Right lobe of liver (tissue), 6 donors: ENCODE measurements at regions not wholly inside any gene's neighbourhood (a gene's known extent, or its start where the extent isn't known, plus 50 kb on each side); places are given as distances from the start of the nearest gene placed in this dataset.

Experiments
- ATAC-seq, 4 donors: fragments of 200-7000 bp; cut with Tn5 transposase; one replicate each; pipeline ENCODE4 v1.9.1; 2020; ENCODE audit warnings: mild to moderate bottlenecking in 4 of 4, moderate library complexity in 4 of 4
- DNase-seq, 3 donors: peaks; one replicate each; pipeline ENCODE4 v3.0.0-alpha.2; 2020
- H3K27ac ChIP-seq, 3 donors: fragments of 200-600 bp; one replicate each; pipeline ENCODE4 v1.8.0; 2022
- H3K27me3 ChIP-seq, 2 donors: fragments of 200-600 bp; one replicate each; pipeline ENCODE4 v1.8.0; 2022
- H3K36me3 ChIP-seq, 4 donors: fragments of 200-600 bp; sonication (generic) in 1 of 4; one replicate each; pipeline versions ENCODE4 v1.5.1 to v1.8.0; 2017 to 2022; ENCODE audit warnings: control low read depth in 1 of 4
- H3K4me1 ChIP-seq, 4 donors: fragments of 200-600 bp; sonication (generic) in 1 of 4; one replicate each; pipeline versions ENCODE4 v1.5.1 to v1.8.0; 2017 to 2022; ENCODE audit warnings: control low read depth in 1 of 4
- H3K4me3 ChIP-seq, 3 donors: fragments of 200-600 bp; one replicate each; pipeline ENCODE4 v1.8.0; 2022
- H3K9me3 ChIP-seq, 4 donors: fragments of 200-600 bp; sonication (generic) in 1 of 4; one replicate each; pipeline versions ENCODE4 v1.5.1 to v1.8.0; 2017 to 2022; ENCODE audit warnings: control low read depth in 1 of 4
- CTCF ChIP-seq, 4 donors: fragments of 200-600 bp in 3 of 4; fragments of 450-650 bp in 1 of 4; IDR thresholded peaks; one replicate each; pipeline versions ENCODE4 v1.5.1 to v1.8.0; 2016 to 2022; ENCODE audit warnings: antibody characterized with exemption in 4 of 4, mild to moderate bottlenecking in 2 of 4
- POLR2A ChIP-seq: fragments of 450-650 bp; IDR thresholded peaks from one replicate; pipeline ENCODE4 v1.6.1; 2017; ENCODE audit warnings: antibody characterized with exemption, mild to moderate bottlenecking
- WGBS: methylation state at CpG from one replicate; pipeline ENCODE4 v1.1.6; 2018; ENCODE audit warnings: low coverage, low lambda C conversion rate; ENCODE audit not compliant: insufficient coverage; ENCODE audit errors: missing lambda C conversion rate; 5-methylcytosine and 5-hydroxymethylcytosine counted together
- intact Hi-C, 2 donors: fragments of 100-400 bp; cut with DNase I; formaldehyde crosslinking; loops; one replicate each; pipeline versions ENCODE4 v1.11.2 to v1.14.1; 2022
- donor health status: DM: no; HTN: yes; CAD: no.
- donor health status: DM: no; HTN: no; CAD: no.
- donor health status: DM: no; HTN: no; CAD: no.
- donor health status: DM: no; HTN: yes; CAD: no.
- donor health status: DM: no; HTN: yes; CAD: no.

DNA sequence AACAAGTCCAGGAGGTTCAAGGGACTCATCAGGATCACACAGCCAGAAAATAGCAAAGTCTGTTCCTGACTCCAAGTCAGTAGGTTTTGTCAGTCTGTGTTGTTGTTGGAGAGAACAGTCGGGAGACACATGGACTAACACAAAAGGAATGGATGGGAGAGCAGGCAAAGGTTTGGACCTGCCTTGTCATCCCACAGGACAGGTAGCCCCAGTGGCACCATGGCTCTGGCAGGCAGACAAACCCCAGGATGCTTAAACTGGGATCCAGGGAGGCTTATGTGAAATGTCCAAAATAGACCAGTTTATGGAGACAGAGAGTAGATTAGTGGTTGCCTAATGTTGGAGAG is 201.6 kb upstream of the NAV2 start:
- no peaks in the 10 kb centered on the region for H3K36me3 ChIP-seq
- H3K4me1 ChIP-seq, result peaks cover 0 to 59% (median 25%) of the 10 kb centered on the region in 4 donors
- peak overlapping the region; percentile 37 to 82 (median 79) for H3K27ac ChIP-seq
- intact Hi-C loops, result loop anchor here in 1 of 2 donors (10.0 kb wide), 1 partner anchor 66 kb away; no protein-coding TSS in a partner anchor
- WGBS, result 0% methylated on average over 1 of the region's 1 CpG
- H3K4me3 ChIP-seq, result peak overlapping the region in 2 of 3 donors; percentile 17 to 35
- peak in 3 of 4 donors; percentile 4 to 22 (median 9) for ATAC-seq
- H3K9me3 ChIP-seq, result no peaks in the 10 kb centered on the region
- H3K27me3 ChIP-seq, result no peaks in the 10 kb centered on the region
- TF ChIP-seq CTCF (IDR thresholded peaks at IDR 0.05), result no peak
- TF ChIP-seq POLR2A, result no peak
- no peak for DNase-seq

GRCh38 chr11:19510468-19510867 is 202.2 kb upstream of the NAV2 start:
- Histone ChIP-seq H3K4me3 (no peak overlapping the region), H3K27me3 (no peaks in the 10 kb centered on the region), H3K4me1 (peaks cover 0 to 59% (median 25%) of the 10 kb centered on the region in 4 donors), H3K9me3 (no peaks in the 10 kb centered on the region), H3K27ac (peak overlapping the region; percentile 37 to 82 (median 79)), H3K36me3 (no peaks in the 10 kb centered on the region)
- ATAC-seq, result peak; percentile 20 to 50 (median 38)
- DNase-seq, result peak in 2 of 3 donors; percentile 75 to 85
- WGBS, result 19% methylated on average over 8 of the region's 8 CpGs
- intact Hi-C loops, result loop anchor here in 1 of 2 donors (10.0 kb wide), 1 partner anchor 66 kb away; no protein-coding TSS in a partner anchor
- TF ChIP-seq CTCF (IDR thresholded peaks at IDR 0.05) (no peak), POLR2A (no peak)

DNA sequence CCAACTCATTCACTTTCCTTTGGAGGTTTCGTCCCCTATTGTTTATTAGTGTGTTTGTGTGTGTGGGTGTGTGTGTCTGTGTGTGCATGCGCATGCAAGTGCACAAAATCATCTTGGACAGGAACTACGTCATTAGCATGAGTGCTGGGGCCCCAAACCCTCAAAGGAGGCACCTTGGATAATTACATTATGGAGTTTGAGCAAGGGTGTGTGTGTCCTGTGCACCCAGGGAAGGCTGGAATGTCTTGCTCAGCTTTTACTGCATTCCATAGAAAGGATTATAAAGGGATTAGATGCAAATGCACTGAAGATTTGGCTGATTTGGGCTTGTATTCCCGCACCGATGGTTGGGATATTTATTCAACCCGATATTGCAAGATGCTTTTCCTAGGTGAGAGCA is 203.4 kb upstream of the NAV2 start:
- Histone ChIP-seq H3K27ac (peak overlapping the region in 1 of 3 donors; percentile 82), H3K9me3 (no peaks in the 10 kb centered on the region), H3K36me3 (no peaks in the 10 kb centered on the region), H3K4me1 (peaks cover 0 to 59% (median 25%) of the 10 kb centered on the region in 4 donors), H3K4me3 (no peak overlapping the region), H3K27me3 (no peaks in the 10 kb centered on the region)
- DNase-seq, result no peak
- 29% methylated on average over 5 of the region's 6 CpGs for WGBS
- ATAC-seq, result no peak
- intact Hi-C loops, result no loop called here
- no peak for TF ChIP-seq POLR2A
- no peak for TF ChIP-seq CTCF (IDR thresholded peaks at IDR 0.05)

DNA sequence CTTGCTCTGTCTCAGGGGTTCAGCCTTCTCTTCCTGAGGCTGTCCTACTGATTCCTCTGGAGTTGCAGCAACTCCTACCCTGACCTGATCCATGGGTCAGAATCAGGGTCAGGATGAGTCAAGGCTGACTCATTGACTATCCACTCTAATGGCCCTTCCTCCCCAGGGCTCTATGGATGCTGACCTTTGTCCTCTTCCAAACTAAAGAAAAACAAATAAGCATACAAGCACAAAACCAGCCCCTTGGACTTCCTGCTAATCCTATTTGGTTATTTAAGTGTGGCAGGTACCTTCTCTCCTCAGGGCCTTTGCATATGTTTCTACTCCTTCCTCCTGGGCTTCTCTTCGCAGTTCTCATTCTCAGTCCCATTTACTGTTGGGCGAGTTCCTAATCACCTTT is 204.5 kb upstream of the NAV2 start:
- Histone ChIP-seq H3K36me3 (no peaks in the 10 kb centered on the region), H3K9me3 (no peaks in the 10 kb centered on the region), H3K4me1 (peaks cover 0 to 62% (median 26%) of the 10 kb centered on the region in 4 donors), H3K4me3 (no peak overlapping the region), H3K27me3 (no peaks in the 10 kb centered on the region), H3K27ac (peak overlapping the region; percentile 27 to 71 (median 61))
- TF ChIP-seq CTCF (IDR thresholded peaks at IDR 0.05), result no peak
- TF ChIP-seq POLR2A, result no peak
- DNase-seq, result peak; percentile 31 to 74 (median 55)
- intact Hi-C loops, result no loop called here
- WGBS, result 63% methylated on average over 2 of the region's 2 CpGs
- ATAC-seq, result peak; percentile 63 to 76 (median 72)
